GM12873 (cell line): ENCODE measurements at regions not wholly inside any gene's neighbourhood (a gene's known extent, or its start where the extent isn't known, plus 50 kb on each side); places are given as distances from the start of the nearest gene placed in this dataset.

Experiments
- CTCF ChIP-seq: IDR thresholded peaks from 2 replicates; pipeline ENCODE4 v1.5.1; 2012; ENCODE audit warnings: low read depth, mild to moderate bottlenecking, moderate library complexity, low read length, control low read depth; ENCODE audit not compliant: insufficient read depth; ENCODE audit errors: missing control alignments

- TF ChIP-seq CTCF: no peak
Observed at GRCh38 chr19:41515015-41515652, 60.8 kb upstream of the CEACAM21 start.

- TF ChIP-seq CTCF: peak; percentile 41
Observed at GRCh38 chr19:41516292-41517171, 59.4 kb upstream of the CEACAM21 start.

- no peak for TF ChIP-seq CTCF
Observed at GRCh38 chr19:41518141-41518540, 57.8 kb upstream of the CEACAM21 start.

GRCh38 chr19:41521931-41522555, 53.9 kb upstream of the CEACAM21 start:
- TF ChIP-seq CTCF: no peak

GRCh38 chr19:41525989-41526388, 50.0 kb upstream of the CEACAM21 start:
- TF ChIP-seq CTCF: no peak
